ENCODE measurements at regions not wholly inside any gene's neighbourhood (a gene's known extent, or its start where the extent isn't known, plus 50 kb on each side); places are given as distances from the start of the nearest gene placed in this dataset.

DNA sequence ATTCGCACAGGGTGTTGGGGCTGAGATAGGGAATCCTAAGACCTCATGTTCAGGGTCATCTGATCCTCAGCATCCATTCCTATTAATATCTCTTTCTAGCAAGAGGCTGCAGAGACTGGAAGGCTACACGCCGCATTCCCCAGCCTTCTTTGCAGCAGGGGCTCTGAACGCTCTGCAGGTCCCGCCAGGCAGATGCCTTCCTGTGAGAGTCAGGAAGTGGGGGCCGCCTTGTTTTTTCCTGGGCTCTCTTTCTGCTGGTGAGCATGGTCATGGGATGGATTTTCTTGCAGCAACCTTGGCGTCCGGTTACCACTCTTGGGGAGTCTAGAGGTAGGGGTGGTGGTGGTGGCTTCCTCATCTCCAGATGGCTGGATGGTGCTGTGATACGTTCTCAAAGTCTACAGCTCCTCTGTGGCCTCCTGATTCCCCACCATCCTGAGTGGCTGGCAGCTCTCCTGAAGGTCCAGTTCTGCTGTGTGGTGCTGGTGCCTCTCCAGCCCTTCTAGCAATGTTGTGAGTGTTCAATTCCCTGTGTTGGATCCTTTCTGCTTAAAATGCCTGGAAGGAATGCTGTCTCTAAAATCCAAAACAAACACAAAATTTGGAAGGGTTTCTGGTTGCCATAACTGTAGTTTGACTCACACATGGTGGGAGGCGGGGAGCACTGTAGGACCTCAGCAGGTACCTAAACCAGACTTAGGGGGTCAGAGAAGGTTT lies 111.9 kb downstream of the CEBPB start:
- no peak for DNase-seq

DNA sequence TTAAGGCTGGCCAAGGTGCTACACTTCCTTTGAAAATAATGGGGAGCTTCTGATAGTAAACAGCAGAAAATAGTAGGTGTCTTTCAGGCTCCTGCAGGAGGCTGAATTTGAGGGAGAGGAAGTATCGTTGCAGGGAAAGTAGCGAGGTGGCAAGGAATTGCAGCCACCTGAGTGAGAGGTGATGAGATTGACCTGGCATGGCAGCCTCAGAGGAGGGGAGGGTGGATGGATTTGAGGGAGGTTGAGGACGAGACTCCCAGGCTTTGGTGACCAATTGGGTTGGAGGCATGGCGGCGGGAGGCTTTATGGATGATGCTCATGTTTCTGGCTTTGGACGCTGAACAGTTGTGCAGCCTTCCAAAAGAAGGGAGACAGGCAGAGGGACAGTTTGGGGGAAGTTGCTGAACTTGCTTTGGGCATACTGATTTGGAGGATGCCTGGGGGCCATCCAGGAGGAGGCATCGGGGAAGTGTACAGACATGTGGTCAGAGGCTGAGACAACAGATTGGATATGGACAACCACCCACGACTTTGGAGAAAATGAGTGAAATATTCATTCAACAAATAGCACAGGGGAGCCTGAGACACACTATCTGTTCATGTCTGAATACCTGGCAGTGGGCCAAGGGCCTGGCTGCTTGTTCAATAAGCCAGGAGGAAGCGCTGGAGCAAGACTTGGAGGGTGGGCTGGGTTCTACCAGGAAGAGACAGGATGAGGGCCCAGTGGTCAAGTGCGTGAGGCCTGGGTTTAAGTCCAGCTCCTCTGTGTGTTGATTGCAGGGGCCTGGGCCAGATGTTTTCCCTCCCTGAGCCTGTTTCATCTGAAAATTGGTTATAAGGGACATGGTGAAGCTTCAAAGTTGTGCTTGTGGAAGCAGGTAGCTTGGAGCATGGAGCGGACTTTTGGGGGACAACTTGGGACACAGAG lies 113.2 kb downstream of the CEBPB start:
- DNase-seq = peak; percentile 5

DNA sequence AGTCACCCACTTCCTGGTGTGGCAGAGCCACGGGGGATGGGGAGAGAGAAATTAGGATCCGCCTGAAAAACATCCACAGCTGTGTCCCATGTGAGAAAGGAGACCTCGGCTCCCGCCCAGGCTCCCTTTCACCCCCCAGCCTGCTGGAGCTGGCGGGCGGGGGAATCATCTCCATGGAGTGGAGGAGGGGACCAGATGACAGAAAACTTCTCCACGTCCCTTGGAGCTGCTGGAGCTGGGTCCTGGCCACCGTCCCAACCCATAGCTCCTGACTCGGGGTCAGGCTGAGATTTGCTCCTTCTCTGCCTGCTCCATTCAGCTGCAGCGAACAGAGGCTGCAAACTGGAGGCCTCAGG lies 113.8 kb downstream of the CEBPB start:
- no peak for DNase-seq

DNA sequence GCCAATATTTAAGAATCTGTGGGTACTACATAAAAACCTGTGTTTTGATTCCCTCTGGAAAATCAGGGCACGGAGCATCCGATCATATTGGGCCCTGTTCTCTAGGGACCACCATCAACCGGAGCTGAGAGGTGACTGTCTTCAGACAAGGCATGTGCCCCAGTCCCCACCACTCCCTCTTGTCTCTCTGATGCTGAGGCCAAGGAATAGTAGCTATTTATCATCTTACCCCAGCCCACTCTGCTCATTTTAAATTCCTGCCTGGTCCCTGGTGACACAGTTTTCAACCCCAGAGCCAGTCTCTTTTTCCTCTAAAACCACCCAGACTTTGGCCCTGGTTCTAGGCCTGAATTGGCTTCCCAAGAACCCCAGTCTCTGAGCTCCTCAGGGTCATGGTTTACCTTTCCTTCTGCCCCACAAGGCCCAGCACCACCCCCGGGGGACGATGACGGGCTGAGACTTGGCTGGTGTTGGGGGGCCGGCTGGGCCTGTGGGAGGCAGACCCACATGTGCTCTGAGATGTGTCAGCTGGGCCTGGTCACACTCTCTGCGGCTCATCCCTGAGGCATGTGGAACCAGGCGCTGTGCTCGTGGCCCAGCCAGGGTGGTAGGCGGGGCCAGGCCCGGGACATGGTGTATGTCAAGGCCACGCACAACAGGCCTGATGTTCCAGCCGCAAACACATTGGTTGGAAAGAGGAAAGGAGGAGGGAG lies 114.4 kb downstream of the CEBPB start:
- no peak for DNase-seq

DNA sequence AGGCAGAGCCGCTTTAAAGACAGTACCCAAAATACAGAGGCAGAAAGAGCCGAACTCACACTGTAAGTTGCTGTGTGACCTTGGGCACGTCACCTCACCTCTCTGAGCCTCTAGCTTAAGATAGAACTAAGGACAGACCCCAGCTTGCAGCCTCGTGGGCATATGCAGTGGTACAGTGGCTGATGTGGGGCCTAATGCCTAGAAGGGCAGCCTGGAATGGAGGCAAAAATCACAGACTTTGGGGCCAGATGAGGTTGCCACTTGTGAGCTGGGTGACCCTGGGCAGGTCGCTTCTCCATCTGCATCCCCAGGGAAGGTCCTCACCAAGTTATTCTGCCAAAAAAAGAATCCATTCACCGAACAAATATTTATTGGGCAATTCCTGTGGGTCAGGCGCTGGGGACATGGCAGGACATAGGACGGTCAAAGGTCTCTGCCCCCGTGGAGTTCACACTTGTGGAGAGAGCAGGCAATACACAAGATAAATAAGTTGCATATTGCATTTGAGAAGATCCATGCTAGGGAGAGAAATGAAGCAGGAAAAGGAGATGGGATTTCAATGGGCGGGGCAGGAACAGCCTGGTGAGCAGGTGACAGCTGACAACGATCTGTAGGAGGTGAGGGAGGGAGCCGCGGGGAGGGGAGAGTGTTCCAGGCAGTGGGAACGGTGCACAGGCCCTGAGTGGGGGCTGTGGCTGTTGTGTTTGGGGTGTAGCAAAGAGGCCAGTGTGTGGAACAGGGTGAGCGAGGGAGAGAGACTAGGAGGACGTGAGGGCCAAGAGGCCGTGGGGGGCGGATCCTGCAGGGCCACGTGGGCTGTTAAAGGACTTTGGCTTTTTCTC lies 115.2 kb downstream of the CEBPB start:
- no peak for DNase-seq

DNA sequence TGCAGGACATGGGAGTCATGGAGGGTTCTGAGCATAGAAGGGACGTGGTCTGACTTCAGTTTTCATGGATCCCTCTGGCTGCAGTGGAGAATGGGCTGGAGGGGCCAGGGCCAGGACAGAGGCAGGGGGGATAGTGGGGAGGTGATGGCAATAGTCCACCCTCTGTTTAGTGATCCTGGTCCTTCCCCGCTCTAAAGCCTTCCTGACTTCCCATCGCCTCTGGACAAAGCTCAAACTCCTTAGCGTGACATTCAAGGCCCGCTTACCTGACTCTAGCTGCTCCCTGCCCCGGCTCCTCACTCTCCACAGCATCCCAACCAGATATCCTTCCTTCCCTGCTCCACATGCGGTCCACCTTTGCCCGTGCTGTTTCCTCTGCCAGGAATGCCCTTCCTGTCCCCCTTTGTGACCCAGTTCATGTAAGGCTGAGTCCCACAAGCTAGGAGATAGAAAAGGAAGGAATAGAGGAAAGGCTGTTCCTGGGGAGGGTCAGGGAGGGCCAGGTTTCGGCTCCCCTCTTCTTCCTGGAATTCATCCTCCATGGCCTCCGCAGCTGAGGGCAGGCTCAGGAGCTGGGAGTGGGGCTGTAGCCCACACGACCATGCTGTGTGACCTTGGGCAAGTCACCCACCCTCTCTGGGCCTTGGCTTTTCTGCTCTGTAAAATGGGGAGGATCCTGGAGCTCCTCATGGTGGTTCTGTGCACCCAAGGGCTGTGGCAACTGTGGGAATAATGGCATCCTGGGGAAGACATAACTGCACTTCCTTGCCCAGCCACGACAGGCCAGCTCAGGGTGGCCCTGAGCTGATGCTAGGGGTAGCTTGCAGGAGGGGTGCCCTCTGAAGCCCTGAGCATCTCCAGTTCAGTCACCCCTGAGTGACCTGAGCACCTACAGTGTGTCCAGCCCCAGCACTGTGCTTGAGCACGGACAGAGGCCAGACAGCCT lies 116.1 kb downstream of the CEBPB start:
- DNase-seq = no peak

DNA sequence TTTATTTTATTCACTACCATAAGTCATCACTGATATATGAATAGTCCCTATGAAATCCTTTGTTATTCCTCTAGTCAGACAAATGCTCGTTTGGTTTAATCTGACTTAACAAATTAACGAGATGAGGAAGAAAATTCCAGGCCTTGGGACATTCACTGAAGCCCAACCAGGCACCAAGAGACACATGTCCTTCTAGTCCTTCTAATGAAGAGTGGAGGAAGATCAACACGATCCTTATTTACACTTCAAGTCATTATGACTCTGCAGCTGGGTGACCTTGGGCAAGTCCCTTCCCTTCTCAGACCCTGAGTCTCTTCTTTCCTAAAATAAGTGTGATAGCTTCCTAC lies 117.5 kb downstream of the CEBPB start:
- DNase-seq = no peak

DNA sequence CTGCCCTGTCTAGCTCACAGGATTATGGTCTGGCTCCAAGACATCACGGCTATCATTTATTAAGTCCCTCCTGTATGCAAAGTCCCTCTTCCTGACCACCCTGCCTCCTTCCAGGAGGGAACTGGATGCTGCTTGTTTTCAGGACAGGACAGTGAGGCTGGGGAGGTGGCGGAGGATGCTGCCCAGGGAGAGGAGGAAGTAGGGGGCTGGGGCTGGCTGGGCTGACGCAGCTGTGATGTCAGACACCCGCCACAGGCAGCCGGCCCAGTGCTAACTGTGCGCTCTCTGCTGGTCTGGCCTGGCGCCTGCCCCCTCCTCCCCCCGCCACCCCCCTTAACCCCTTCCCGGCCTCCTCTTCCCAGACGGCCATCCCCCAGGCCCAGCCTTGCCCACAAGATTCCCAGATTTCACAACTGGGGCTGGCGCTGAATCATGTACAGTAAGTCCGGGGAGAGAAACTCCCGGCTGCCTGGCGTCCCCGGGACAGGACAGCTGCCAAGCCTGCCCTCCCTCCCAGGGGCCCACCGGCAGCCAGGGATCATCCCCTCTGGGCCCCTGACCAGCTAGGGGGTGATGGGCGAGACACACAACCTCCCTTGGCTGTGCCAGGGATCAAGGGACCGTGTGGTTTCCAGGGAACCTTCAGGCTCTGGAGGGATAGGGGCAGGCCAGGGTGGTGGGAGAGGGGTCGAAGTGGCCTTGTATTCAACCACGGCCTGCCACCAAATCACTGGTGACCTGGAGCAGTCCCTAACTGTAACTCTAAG lies 118.1 kb downstream of the CEBPB start:
- no peak for DNase-seq

DNA sequence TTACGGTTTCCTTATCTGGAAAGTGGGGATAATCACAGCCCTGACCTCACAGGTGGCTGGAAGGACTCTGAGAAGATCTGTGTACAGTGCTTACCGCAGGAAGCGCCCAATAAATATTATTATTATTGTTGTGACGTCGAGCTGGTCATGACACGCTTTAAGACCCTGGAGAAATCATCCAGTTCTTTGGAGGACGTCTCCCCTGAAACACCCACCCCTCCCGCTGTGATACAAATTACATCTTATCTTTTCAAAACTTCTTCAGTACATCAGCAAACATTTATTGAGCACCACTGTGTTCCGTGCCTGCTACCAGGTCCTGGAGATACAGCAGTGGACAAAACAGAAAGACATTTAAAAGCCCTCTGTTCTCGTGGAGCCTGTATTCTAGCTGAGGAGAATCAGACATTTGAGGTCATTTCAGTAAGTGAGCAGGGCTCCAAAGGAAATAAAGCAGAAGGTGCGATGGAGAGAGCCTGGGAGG lies 118.7 kb downstream of the CEBPB start:
- no peak for DNase-seq

DNA sequence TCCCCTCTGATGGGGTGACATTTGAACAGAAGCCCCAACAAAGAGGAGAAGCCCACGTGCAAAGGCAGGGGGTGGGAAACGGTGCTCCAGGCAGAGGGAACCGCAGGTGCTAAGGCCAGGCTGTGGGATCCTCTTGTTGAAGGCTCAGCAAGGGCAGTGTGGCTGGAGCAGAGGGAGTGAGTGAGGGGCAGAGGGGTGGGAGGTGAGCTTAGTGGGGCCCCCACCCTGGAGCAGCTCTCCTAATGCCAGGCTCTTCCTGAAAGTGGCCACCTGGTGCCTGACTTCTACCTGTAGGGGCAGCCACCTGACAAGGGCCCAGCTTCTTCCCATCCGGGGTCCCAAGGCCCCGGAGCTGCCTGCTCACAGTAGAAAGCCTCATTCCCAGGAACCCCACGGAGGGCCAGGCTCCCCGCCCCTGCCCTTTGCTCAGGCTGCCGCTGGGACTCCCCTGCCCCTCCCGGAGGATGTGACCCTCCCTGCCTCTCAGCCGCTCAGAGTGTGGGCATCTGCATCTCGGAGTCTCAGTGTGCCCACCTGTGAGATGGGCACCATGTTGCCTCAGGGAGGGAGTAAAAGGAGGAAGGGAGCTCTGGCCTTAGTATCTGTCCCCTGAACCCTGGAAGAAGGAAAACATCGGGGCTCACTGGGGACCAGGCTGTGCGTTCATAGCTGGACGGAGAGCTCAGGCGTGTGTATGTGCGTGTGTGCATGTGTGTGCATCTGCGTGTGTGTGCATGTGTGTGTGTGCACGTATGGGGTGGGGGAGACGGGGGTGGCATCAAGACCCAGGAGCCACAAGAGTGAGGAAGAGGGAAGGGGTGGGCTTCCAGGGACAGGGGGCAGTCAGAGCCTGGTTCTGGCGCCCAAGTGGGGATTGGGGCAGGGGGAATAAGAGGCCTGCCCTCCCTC lies 119.4 kb downstream of the CEBPB start:
- DNase-seq = no peak

DNA sequence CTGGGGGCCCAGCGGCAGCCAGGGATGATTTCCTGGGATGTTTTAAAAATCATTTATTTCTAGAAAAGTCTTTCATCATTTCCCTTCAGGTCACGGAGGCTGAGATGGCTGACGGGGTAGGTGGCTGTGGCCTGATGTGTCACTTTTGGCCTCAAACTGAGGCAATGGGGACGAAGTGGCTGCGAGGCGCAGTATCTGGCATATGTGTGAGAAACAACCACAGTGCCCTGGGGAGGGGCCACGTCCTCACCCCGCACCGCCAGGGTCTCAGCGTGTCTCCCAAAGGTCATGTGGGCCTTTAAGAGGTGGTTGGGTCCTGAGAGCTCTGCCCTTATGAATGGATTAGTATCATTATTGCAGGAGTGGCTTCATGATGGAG lies 120.0 kb downstream of the CEBPB start:
- no peak for DNase-seq

DNA sequence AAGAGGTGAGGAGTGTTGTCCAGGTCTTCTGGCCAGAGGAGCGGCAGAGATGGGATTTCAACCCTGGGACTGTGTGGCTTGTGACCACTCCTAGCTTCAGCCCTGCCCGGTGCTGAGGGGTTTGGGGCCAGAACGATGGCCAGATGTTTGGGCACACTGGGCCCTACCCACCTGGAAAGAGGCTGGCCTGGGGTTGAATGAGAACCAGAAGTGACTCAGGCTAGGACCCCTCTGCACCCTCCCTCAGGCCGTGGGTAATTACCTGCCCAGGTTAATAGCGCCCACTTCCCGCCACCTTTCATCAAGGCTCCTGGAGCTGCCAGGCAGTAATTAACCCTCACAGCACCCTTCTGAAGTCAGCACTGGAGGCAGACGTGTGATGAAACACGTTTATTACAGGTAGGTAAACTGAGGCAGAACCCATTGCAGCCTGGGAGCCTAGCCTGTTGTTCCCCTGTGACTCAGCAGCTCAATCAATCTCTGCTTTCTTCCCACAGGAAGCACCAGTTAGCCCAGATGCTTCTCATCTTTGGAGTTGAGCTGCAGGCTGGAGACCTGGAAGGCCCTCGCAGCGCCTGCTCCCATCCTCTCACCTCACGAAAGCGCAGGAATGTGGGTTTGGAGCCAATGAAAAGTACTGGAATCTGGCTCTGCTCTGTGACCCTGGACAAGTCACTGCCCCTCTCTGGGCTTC lies 120.8 kb downstream of the CEBPB start:
- DNase-seq = no peak

DNA sequence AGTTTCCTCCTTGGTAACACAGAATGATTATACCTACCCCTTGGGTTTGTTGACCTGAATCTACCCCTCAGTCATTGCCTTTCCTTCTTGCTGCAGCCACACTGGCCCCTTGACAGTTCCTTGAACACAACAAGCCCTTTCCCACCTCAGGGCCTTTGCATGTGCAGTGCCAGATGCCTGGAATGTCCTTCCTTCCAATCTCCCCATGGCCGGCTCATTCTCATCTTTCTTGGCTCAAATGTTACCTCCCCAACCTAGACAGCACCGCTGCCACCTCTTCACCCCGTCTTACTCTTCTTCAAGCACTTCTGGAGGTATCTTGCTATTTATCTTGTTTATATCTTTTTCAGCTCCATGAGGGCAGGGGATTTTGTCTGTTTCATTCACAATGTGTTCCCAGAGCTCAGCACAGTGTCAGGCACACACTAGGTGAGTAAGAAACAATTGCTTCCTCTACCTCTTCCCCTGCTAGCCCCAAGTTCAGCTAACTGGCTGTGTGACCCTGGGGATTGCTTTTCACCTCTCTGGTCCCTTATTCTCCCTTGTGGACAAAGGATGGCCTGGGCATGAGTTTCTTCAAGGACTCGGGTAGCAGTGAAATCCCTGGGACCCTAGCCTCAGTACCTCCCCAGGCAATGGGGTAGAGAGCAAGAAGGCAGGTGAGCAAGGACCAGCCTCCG lies 121.5 kb downstream of the CEBPB start:
- no peak for DNase-seq

DNA sequence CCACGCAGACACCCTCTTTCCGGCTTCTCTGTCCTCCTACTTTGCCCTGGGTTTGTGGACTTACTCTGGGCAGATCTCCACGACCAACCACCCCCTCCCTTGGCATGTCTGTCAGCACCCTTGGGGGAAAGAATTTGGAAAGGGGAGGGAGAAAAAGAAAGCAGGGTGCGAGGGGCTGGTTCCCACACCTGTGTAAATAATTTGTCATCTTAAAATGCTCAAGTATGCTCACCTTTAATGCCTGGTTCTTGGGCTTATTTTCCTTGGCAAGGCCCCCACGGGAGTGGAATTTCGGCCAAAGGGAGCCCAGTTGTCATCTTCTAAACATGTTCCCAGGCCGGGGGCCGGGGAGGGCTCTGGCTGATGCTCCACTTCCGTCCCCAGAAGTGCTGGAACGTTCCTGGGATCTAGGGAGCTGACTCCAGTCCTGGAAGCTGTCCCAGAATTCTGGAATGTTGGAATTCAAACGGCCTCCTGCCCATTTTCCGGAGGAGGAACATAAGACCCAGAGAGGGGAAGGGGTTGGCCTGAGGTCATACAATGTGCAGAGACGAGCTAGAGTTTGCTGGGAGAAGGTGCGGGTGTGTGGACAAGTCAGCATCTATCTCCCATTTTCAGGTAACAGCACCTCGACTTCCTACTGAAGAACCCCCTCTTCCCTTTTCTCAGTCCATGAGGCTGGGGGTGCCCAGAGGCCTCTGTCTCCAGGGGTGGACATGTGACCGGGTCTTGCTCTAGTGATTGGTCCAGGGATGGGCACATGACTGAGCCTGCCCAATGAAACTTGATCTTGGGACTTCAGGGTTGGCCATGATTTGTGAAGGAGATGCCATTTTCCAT lies 122.3 kb downstream of the CEBPB start:
- no peak for DNase-seq

DNA sequence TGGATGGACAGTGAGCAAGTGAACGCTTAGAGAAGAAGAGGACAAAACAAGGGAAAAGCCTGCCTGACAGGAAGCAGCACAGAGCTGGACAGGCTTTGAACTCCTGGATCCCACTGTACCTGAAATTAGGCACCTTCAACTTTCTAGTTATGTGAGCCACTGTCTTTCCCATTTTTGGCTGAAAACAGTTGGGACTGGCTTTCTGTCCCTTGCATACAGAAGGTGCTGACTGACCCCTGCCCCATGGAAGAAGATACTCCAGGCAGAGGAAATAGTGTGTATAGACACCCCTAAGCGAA lies 122.8 kb downstream of the CEBPB start:
- no peak for DNase-seq

DNA sequence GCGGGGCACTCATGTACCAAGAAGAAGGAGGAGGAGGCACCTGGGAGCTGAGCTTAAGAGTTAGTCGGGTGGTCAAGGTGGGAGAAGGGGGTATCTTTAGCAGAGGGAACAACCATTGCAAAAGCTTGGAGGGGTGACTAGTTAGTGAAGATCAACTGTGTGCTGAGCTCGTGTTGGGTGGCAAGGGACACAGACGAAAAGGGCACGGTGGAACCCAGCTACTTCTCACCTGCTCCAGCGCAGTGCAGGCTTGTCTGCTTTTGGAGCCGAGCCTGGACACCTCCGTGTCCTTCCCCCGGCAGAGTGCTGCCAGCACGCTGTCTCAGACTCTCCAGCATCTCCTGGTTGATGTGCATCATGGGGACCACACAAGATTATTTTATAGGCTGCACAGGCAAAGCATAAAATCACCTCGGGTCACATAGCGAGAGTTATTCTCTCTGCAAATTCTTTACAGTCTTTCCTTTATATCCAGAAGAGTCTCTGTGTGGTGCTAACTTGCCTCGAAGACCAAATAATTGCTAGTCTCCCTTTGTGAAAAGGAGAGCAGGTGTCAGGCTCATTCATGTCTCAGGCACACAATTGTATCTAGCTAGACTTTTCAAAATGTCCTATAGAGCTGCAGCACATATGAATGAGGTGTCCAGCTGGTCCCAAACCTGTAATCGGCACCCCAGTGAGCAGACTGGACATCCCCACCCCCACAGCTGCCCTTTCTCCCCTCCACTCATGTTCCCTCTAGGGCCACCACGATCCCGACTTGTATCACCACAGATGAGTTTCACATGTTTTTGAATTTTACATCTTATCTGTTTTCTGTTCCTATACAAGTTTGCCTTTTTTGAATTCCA lies 123.4 kb downstream of the CEBPB start:
- DNase-seq = no peak
